ENCODE measurements at regions not wholly inside any gene's neighbourhood (a gene's known extent, or its start where the extent isn't known, plus 50 kb on each side); places are given as distances from the start of the nearest gene placed in this dataset.

GRCh38 chr2:144939590-144939989, 419.7 kb upstream of the ZEB2 start:
- in situ Hi-C loops (cut with HindIII; ENCODE audit: low pct_ligation_motif_present, low sequenced_read_pairs): no loop called here
- no peak for DNase-seq
- Histone ChIP-seq H3K27me3 (replicated peaks) (no peaks in the 10 kb centered on the region), H3K4me3 (ENCODE audit: low read depth, low read length) (no peak overlapping the region), H3K27ac (peak overlapping the region; percentile 83), H3K36me3 (replicated peaks) (no peaks in the 10 kb centered on the region)
- TF ChIP-seq, protein P1, sequence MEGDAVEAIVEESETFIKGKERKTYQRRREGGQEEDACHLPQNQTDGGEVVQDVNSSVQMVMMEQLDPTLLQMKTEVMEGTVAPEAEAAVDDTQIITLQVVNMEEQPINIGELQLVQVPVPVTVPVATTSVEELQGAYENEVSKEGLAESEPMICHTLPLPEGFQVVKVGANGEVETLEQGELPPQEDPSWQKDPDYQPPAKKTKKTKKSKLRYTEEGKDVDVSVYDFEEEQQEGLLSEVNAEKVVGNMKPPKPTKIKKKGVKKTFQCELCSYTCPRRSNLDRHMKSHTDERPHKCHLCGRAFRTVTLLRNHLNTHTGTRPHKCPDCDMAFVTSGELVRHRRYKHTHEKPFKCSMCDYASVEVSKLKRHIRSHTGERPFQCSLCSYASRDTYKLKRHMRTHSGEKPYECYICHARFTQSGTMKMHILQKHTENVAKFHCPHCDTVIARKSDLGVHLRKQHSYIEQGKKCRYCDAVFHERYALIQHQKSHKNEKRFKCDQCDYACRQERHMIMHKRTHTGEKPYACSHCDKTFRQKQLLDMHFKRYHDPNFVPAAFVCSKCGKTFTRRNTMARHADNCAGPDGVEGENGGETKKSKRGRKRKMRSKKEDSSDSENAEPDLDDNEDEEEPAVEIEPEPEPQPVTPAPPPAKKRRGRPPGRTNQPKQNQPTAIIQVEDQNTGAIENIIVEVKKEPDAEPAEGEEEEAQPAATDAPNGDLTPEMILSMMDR (IDR thresholded peaks at IDR 0.05; ENCODE audit: low read depth, low read length, missing control alignments): no peak

DNA sequence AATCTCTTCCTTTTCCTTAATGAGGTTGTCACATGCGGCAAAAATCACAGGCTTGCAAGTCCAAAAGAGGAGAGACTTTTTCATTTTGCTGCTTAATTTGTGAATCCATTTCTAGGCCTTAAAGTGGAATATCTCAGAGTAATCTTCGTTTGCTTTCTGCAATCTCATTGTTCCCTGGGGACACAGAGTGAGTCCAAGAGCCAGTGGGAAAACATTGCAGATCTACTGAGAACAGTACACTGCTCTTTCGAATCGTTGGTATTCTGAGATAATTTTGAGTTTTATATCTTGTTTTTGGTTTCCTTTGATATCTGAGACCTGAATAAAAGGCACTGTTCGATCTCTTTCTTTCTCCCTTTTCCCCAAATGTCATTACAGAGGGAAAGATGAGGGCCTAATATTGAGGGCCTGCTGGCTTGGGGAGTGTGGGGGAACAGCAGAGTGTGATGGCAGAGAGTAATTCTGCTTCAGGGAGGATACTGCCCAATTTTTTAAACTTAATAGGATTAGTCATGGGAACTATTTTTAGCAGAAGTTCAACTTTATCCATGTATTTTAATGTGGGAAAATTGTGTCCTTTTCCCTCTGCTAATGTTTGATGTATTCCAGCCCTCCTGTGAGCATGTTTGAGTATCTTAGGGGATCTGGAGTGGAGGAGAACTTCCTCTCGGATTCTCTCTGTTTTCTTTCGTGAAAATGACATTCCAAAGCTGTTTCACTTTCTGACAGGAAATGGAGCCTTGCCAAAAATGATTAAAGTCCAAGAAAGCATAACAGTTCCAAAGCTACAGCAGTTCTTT, 418.2 kb upstream of the ZEB2 start:
- peak; percentile 86 for DNase-seq
- TF ChIP-seq, protein P1 (IDR thresholded peaks at IDR 0.05; ENCODE audit: low read depth, low read length, missing control alignments): no peak
- H3K27me3 ChIP-seq (replicated peaks): no peaks in the 10 kb centered on the region
- in situ Hi-C loops (cut with HindIII; ENCODE audit: low pct_ligation_motif_present, low sequenced_read_pairs): no loop called here
- peak overlapping the region; percentile 83 for H3K27ac ChIP-seq
- H3K36me3 ChIP-seq (replicated peaks): no peaks in the 10 kb centered on the region
- H3K4me3 ChIP-seq (ENCODE audit: low read depth, low read length): no peak overlapping the region

DNA sequence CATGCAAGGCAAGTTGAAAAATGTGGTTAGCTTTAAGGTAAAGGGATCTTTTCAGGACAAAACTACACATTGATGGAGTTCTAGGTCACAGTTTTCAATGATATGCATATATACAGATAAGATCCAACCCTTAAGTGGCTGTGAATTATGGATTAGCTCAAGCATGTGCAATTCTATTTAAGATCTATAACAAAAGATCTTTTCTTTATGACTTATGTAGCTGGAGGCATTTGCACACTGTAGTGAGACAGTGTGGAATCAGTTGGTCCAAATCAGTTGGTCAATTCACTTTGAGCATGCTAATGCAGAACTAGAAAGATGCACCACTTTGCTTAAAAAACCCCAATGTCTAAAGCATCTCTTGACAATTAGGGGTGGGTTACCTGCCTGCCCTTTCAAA, 417.1 kb upstream of the ZEB2 start:
- in situ Hi-C loops (cut with HindIII; ENCODE audit: low pct_ligation_motif_present, low sequenced_read_pairs): no loop called here
- Histone ChIP-seq H3K4me3 (ENCODE audit: low read depth, low read length) (no peak overlapping the region), H3K36me3 (replicated peaks) (no peaks in the 10 kb centered on the region), H3K27ac (peak overlapping the region; percentile 83), H3K27me3 (replicated peaks) (no peaks in the 10 kb centered on the region)
- DNase-seq: no peak
- TF ChIP-seq, protein P1 (IDR thresholded peaks at IDR 0.05; ENCODE audit: low read depth, low read length, missing control alignments): no peak

DNA sequence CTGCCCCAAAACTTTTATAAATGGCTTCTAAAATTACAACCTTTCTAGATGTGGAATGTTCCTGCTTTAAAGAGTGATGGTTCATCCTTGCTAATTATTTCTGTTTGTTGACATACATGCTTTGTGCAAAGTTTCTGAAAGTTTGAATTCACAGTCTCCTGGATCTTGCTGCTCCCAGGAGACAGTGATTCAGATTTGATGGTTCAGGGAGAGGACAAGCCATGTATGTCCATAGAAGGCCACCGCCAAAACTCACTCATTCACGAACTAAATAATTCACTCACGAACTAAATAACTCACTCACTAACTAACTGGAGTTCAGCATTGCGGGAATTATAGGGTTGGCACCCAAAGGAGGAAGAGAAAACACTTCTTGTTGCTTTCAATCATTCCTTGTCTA, 416.5 kb upstream of the ZEB2 start:
- Histone ChIP-seq H3K4me3 (ENCODE audit: low read depth, low read length) (no peak overlapping the region), H3K27me3 (replicated peaks) (no peaks in the 10 kb centered on the region), H3K36me3 (replicated peaks) (no peaks in the 10 kb centered on the region), H3K27ac (peak overlapping the region; percentile 83)
- in situ Hi-C loops (cut with HindIII; ENCODE audit: low pct_ligation_motif_present, low sequenced_read_pairs): no loop called here
- DNase-seq: peak; percentile 71
- TF ChIP-seq, protein P1 (IDR thresholded peaks at IDR 0.05; ENCODE audit: low read depth, low read length, missing control alignments): no peak

DNA sequence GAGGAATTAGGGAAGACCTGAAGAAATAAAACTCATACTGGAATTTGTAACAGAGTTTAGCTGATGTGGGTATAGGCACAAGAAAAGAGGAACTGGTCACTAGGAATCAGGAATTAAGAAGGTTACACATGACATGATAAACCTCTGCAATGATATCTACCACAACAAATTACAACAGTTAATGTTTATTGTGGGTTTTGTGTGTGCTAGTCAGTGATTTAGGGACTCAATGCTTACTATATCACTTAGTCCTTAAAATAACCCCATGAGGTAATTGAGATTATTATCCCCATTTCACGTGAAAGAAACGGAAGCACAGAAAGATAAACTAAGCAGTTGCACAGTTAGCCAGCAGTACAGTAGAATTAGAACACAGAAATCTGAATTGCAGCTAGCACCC, 415.8 kb upstream of the ZEB2 start:
- H3K27ac ChIP-seq: peak overlapping the region; percentile 83
- in situ Hi-C loops (cut with HindIII; ENCODE audit: low pct_ligation_motif_present, low sequenced_read_pairs): no loop called here
- H3K36me3 ChIP-seq (replicated peaks): no peaks in the 10 kb centered on the region
- TF ChIP-seq, protein P1 (IDR thresholded peaks at IDR 0.05; ENCODE audit: low read depth, low read length, missing control alignments): no peak
- no peak overlapping the region for H3K4me3 ChIP-seq (ENCODE audit: low read depth, low read length)
- no peak for DNase-seq
- H3K27me3 ChIP-seq (replicated peaks): no peaks in the 10 kb centered on the region

GRCh38 chr2:144935191-144935590, 415.3 kb upstream of the ZEB2 start:
- TF ChIP-seq, protein P1 (IDR thresholded peaks at IDR 0.05; ENCODE audit: low read depth, low read length, missing control alignments): no peak
- in situ Hi-C loops (cut with HindIII; ENCODE audit: low pct_ligation_motif_present, low sequenced_read_pairs): no loop called here
- no peak overlapping the region for H3K4me3 ChIP-seq (ENCODE audit: low read depth, low read length)
- DNase-seq: no peak
- no peak overlapping the region for H3K27ac ChIP-seq
- H3K27me3 ChIP-seq (replicated peaks): no peaks in the 10 kb centered on the region
- no peaks in the 10 kb centered on the region for H3K36me3 ChIP-seq (replicated peaks)
